GM12873 (cell line): ENCODE measurements at regions not wholly inside any gene's neighbourhood (a gene's known extent, or its start where the extent isn't known, plus 50 kb on each side); places are given as distances from the start of the nearest gene placed in this dataset.

Experiments
- CTCF ChIP-seq: IDR thresholded peaks from 2 replicates; pipeline ENCODE4 v1.5.1; 2012; ENCODE audit warnings: low read depth, mild to moderate bottlenecking, moderate library complexity, low read length, control low read depth; ENCODE audit not compliant: insufficient read depth; ENCODE audit errors: missing control alignments

GRCh38 chr1:227391879-227392278 is 73.6 kb upstream of the CDC42BPA start:
- no peak for TF ChIP-seq CTCF

- TF ChIP-seq CTCF: no peak
Observed at GRCh38 chr1:227391211-227391610, 72.9 kb upstream of the CDC42BPA start.

GRCh38 chr1:227390525-227390924 is 72.2 kb upstream of the CDC42BPA start:
- TF ChIP-seq CTCF: no peak

- TF ChIP-seq CTCF: no peak
Observed at GRCh38 chr1:227388214-227389168, 70.2 kb upstream of the CDC42BPA start.

GRCh38 chr1:227379555-227379892 is 61.2 kb upstream of the CDC42BPA start:
- TF ChIP-seq CTCF: no peak

- TF ChIP-seq CTCF: no peak
Observed at GRCh38 chr1:227378871-227379554, 60.7 kb upstream of the CDC42BPA start.

GRCh38 chr1:227378181-227378580 is 59.9 kb upstream of the CDC42BPA start:
- no peak for TF ChIP-seq CTCF
